Neural progenitor cell (in vitro differentiated cells): ENCODE measurements at regions not wholly inside any gene's neighbourhood (a gene's known extent, or its start where the extent isn't known, plus 50 kb on each side); places are given as distances from the start of the nearest gene placed in this dataset.

Experiments
- EZH2 ChIP-seq: fragments of 200-600 bp; sonication (generic); IDR thresholded peaks from 2 replicates; pipeline ENCODE4 v1.6.1; 2017; ENCODE audit warnings: antibody characterized with exemption, mild to moderate bottlenecking, moderate library complexity
- EZH2phosphoT487 ChIP-seq: fragments of 200-600 bp; sonication (generic); IDR thresholded peaks from 2 replicates; pipeline ENCODE4 v1.6.1; 2017; ENCODE audit warnings: antibody characterized with exemption
- TF ChIP-seq, protein P1 (sequence below): fragments of 200-600 bp; sonication (generic); IDR thresholded peaks from 2 replicates; pipeline ENCODE4 v1.5.1; 2017; ENCODE audit warnings: antibody characterized with exemption, mild to moderate bottlenecking

DNA sequence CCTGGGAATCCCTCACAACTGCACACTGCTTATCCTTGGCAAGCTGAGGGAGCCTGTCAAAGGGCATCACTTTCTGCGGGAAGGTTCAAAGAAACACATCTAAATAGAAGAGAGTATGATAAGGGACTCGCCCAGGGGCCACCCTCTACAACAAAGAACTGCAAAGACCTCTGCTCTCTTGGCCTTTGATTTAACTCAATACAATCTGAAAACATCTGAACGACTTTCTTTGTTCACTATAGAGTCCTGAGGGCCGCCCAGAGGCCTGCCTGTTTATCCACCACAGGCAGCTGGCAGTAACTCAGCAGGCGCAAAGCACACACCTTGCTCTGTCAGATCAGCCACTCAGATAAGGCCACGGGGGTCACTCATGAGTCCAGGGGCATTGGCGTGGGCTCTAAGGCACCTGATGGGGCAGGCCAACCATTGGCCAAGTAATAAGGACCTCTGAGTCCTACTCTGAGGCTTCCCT is 139.3 kb downstream of the UNC5CL start:
- TF ChIP-seq EZH2: no peak
- TF ChIP-seq, protein P1, sequence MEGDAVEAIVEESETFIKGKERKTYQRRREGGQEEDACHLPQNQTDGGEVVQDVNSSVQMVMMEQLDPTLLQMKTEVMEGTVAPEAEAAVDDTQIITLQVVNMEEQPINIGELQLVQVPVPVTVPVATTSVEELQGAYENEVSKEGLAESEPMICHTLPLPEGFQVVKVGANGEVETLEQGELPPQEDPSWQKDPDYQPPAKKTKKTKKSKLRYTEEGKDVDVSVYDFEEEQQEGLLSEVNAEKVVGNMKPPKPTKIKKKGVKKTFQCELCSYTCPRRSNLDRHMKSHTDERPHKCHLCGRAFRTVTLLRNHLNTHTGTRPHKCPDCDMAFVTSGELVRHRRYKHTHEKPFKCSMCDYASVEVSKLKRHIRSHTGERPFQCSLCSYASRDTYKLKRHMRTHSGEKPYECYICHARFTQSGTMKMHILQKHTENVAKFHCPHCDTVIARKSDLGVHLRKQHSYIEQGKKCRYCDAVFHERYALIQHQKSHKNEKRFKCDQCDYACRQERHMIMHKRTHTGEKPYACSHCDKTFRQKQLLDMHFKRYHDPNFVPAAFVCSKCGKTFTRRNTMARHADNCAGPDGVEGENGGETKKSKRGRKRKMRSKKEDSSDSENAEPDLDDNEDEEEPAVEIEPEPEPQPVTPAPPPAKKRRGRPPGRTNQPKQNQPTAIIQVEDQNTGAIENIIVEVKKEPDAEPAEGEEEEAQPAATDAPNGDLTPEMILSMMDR: no peak
- TF ChIP-seq EZH2phosphoT487: no peak
